HG02588 (cell line): ENCODE measurements at regions not wholly inside any gene's neighbourhood (a gene's known extent, or its start where the extent isn't known, plus 50 kb on each side); places are given as distances from the start of the nearest gene placed in this dataset.
"Not testable (repeated sequence)": the region's sequence is repeated elsewhere in the genome, so short reads cannot be mapped to it uniquely, and the experiment has no call there.

Experiments used
- ATAC-seq: cut with Tn5 transposase; IDR thresholded peaks from one replicate; pipeline ENCODE4 v1.9.1; 2021; ENCODE audit warnings: mild to moderate bottlenecking, moderate library complexity; ENCODE audit not compliant: unreplicated experiment

GRCh38 chr1:83413839-83414107 is 585.2 kb downstream of the TTLL7 start:
- not testable (repeated sequence) for ATAC-seq

GRCh38 chr1:83410746-83411413 is 588.1 kb downstream of the TTLL7 start:
- ATAC-seq, result not testable (repeated sequence)

- peak; percentile 38 for ATAC-seq
These were observed 592.1 kb downstream of the TTLL7 start for GRCh38 chr1:83406693-83407371.

GRCh38 chr1:83405789-83406188 is 593.1 kb downstream of the TTLL7 start:
- peak; percentile 54 for ATAC-seq

- ATAC-seq, result not testable (repeated sequence)
These were observed 595.4 kb downstream of the TTLL7 start for GRCh38 chr1:83403500-83403899.

- ATAC-seq, result not testable (repeated sequence)
These were observed 597.8 kb downstream of the TTLL7 start for GRCh38 chr1:83401146-83401545.

GRCh38 chr1:83400173-83400572 is 598.8 kb downstream of the TTLL7 start:
- not testable (repeated sequence) for ATAC-seq

GRCh38 chr1:83398125-83398524 is 600.8 kb downstream of the TTLL7 start:
- not testable (repeated sequence) for ATAC-seq

GRCh38 chr1:83395130-83395529 is 603.8 kb downstream of the TTLL7 start:
- not testable (repeated sequence) for ATAC-seq

- not testable (repeated sequence) for ATAC-seq
These were observed 612.0 kb downstream of the TTLL7 start for GRCh38 chr1:83386946-83387345.

- not testable (repeated sequence) for ATAC-seq
These were observed 615.8 kb downstream of the TTLL7 start for GRCh38 chr1:83383107-83383506.

- not testable (repeated sequence) for ATAC-seq
These were observed 625.9 kb downstream of the TTLL7 start for GRCh38 chr1:83373018-83373417.

- ATAC-seq, result not testable (repeated sequence)
These were observed 629.1 kb downstream of the TTLL7 start for GRCh38 chr1:83369853-83370252.

- not testable (repeated sequence) for ATAC-seq
These were observed 633.6 kb downstream of the TTLL7 start for GRCh38 chr1:83365320-83365719.

- not testable (repeated sequence) for ATAC-seq
These were observed 653.6 kb downstream of the TTLL7 start for GRCh38 chr1:83345375-83345774.

- ATAC-seq, result not testable (repeated sequence)
These were observed 655.2 kb downstream of the TTLL7 start for GRCh38 chr1:83343767-83344166.

GRCh38 chr1:83342995-83343394 is 655.9 kb downstream of the TTLL7 start:
- ATAC-seq, result not testable (repeated sequence)

GRCh38 chr1:83332308-83332707 is 666.6 kb downstream of the TTLL7 start:
- ATAC-seq, result not testable (repeated sequence)

GRCh38 chr1:83318366-83318765 is 680.6 kb downstream of the TTLL7 start:
- ATAC-seq, result no peak

- not testable (repeated sequence) for ATAC-seq
These were observed 683.5 kb downstream of the TTLL7 start for GRCh38 chr1:83315446-83315845.

GRCh38 chr1:83310161-83310560 is 688.8 kb downstream of the TTLL7 start:
- ATAC-seq, result not testable (repeated sequence)

- not testable (repeated sequence) for ATAC-seq
These were observed 689.9 kb downstream of the TTLL7 start for GRCh38 chr1:83309035-83309434.
